Glutamatergic neuron (in vitro differentiated cells): ENCODE measurements at regions not wholly inside any gene's neighbourhood (a gene's known extent, or its start where the extent isn't known, plus 50 kb on each side); places are given as distances from the start of the nearest gene placed in this dataset.

Source experiments
- DNase-seq: peaks from one replicate; pipeline ENCODE4 v3.0.0; 2022
- H3K27ac Mint-ChIP-seq: one replicate; pipeline ENCODE4 v1.8.0; 2020; ENCODE audit warnings: mild to moderate bottlenecking, mixed read lengths, inconsistent platforms; ENCODE audit not compliant: unreplicated experiment
- H3K27me3 Mint-ChIP-seq: one replicate; pipeline ENCODE4 v1.8.0; 2020; ENCODE audit warnings: mild to moderate bottlenecking, moderate library complexity, mixed read lengths, inconsistent platforms; ENCODE audit not compliant: unreplicated experiment
- H3K36me3 Mint-ChIP-seq: one replicate; pipeline ENCODE4 v1.8.0; 2020; ENCODE audit warnings: mild to moderate bottlenecking, mixed read lengths, inconsistent platforms; ENCODE audit not compliant: unreplicated experiment
- H3K4me1 Mint-ChIP-seq: one replicate; pipeline ENCODE4 v1.8.0; 2020; ENCODE audit warnings: mild to moderate bottlenecking, low read depth, mixed read lengths, inconsistent platforms; ENCODE audit not compliant: unreplicated experiment
- H3K4me3 Mint-ChIP-seq: one replicate; pipeline ENCODE4 v1.8.0; 2020; ENCODE audit warnings: mild to moderate bottlenecking, mixed read lengths, inconsistent platforms; ENCODE audit not compliant: unreplicated experiment
- H3K9me3 Mint-ChIP-seq: one replicate; pipeline ENCODE4 v1.8.0; 2020; ENCODE audit warnings: mild to moderate bottlenecking, moderate library complexity, mixed read lengths, inconsistent platforms; ENCODE audit not compliant: unreplicated experiment
- TF ChIP-seq, protein P1 (sequence below): fragments of 200-600 bp; sonication (generic); IDR thresholded peaks from one replicate; pipeline ENCODE4 v1.5.0; 2021; ENCODE audit not compliant: partially characterized antibody, unreplicated experiment

DNA sequence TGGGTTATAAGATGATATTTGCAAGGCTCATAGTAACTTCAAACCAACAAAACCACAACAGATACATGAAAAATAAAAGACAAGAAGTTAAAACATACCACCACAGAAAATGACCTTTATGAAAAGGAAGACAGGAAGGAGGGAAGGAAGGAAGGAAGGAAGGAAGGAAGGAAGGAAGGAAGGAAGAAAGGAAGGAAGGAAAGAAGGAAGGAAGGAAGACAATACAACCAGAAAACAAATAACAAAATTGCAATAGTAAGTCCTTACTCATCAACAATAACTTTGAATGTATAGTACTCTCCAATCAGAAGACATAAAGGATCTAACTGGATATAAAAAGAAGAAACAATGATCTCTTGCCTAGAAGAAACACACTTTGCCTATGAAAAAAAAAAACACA, 287.4 kb upstream of the DCBLD2 start:
- Mint-ChIP-seq H3K27ac (no peak overlapping the region), H3K27me3 (no peaks in the 10 kb centered on the region), H3K4me1 (no peaks in the 10 kb centered on the region), H3K9me3 (no peaks in the 10 kb centered on the region), H3K4me3 (no peak overlapping the region), H3K36me3 (no peaks in the 10 kb centered on the region)
- DNase-seq = no peak
- TF ChIP-seq, protein P1, sequence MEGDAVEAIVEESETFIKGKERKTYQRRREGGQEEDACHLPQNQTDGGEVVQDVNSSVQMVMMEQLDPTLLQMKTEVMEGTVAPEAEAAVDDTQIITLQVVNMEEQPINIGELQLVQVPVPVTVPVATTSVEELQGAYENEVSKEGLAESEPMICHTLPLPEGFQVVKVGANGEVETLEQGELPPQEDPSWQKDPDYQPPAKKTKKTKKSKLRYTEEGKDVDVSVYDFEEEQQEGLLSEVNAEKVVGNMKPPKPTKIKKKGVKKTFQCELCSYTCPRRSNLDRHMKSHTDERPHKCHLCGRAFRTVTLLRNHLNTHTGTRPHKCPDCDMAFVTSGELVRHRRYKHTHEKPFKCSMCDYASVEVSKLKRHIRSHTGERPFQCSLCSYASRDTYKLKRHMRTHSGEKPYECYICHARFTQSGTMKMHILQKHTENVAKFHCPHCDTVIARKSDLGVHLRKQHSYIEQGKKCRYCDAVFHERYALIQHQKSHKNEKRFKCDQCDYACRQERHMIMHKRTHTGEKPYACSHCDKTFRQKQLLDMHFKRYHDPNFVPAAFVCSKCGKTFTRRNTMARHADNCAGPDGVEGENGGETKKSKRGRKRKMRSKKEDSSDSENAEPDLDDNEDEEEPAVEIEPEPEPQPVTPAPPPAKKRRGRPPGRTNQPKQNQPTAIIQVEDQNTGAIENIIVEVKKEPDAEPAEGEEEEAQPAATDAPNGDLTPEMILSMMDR = no peak

DNA sequence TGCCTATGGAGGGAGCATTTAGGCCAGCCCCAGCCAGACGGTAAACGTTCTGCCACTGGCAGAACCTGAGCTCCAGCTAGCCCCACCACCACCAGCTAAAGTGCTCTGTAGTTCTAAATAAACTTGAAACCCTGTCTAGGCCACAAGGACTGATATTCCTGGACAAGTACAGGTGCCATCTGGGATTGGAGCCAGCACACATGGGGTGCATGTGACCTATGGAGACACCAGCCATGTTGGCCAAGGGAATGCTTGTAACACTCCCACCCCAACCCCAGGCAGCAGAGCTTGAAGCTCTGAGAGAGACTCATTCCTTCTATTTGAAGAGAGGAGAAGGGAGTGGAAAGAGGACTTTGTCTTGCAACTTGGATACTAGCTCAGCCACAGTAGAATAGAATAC, 284.5 kb upstream of the DCBLD2 start:
- Mint-ChIP-seq H3K27me3 (no peaks in the 10 kb centered on the region), H3K27ac (no peak overlapping the region), H3K9me3 (no peaks in the 10 kb centered on the region), H3K4me3 (no peak overlapping the region), H3K36me3 (no peaks in the 10 kb centered on the region), H3K4me1 (no peaks in the 10 kb centered on the region)
- TF ChIP-seq, protein P1 = no peak
- no peak for DNase-seq

DNA sequence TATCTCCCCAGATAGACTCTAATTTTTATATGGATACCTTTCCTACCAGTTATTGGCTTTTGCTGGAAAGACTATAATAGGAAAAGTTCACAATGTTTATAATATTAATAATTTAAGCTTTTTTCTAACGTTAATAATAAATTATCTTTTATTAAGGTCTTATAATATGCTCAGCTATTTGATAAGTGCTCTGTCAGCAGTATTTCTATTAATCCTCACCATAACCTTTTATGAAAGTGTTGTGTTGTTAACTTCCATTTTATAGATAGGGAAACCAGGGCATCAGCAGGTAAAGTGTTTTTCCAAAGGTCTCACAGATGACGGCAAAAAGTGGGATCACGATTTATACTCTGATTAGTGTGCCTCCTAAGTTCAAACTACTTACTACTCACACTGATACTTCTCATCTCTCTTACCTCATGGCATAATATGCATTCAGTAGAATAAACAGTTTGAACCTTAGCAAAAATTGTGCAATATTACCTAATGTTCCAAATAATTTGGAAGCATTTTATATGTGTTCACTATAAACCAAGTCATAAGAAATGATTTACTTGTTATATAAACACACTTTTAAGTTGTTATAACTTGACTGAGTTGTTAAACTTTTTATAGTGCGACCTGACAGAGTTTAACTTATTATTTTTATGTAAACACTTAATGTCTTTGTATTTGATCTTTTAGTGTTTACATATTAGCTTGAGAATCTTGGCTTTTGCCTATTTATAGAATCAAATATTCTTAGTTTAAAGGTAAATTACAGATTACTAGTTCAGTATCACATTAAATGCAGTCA, 274.9 kb upstream of the DCBLD2 start:
- no peak for DNase-seq
- no peak overlapping the region for H3K4me3 Mint-ChIP-seq
- no peak overlapping the region for H3K27ac Mint-ChIP-seq
- H3K36me3 Mint-ChIP-seq = no peaks in the 10 kb centered on the region
- no peaks in the 10 kb centered on the region for H3K27me3 Mint-ChIP-seq
- TF ChIP-seq, protein P1 = no peak
- H3K4me1 Mint-ChIP-seq = no peaks in the 10 kb centered on the region
- no peaks in the 10 kb centered on the region for H3K9me3 Mint-ChIP-seq

DNA sequence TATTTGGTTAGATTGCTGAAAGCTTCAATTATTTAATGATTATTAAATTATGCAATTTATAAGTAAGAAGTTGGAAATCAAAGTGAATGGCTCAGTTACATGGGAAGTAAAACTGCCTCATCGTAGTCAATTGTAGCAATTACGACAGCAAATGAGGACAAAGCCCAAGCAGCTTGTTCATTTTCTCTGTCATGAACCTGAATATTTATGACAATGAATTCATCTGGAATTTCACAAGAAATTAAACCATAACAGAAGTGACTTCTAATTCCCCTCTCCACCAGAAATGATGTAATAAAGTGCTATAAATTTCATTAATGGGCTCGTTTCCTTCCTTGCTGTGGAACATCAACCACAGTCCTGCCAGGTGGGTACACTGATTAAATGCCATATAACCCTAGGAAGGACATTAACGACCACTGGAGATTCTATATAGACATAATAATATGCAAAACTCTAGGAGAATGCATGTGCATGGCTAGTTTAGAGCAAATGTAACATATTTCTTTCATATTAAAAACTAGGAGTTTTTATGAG, 273.8 kb upstream of the DCBLD2 start:
- Mint-ChIP-seq H3K9me3 (no peaks in the 10 kb centered on the region), H3K27me3 (no peaks in the 10 kb centered on the region), H3K4me3 (no peak overlapping the region), H3K4me1 (no peaks in the 10 kb centered on the region), H3K27ac (no peak overlapping the region), H3K36me3 (no peaks in the 10 kb centered on the region)
- TF ChIP-seq, protein P1 = no peak
- no peak for DNase-seq
